ENCODE measurements at regions not wholly inside any gene's neighbourhood (a gene's known extent, or its start where the extent isn't known, plus 50 kb on each side); places are given as distances from the start of the nearest gene placed in this dataset.

DNA sequence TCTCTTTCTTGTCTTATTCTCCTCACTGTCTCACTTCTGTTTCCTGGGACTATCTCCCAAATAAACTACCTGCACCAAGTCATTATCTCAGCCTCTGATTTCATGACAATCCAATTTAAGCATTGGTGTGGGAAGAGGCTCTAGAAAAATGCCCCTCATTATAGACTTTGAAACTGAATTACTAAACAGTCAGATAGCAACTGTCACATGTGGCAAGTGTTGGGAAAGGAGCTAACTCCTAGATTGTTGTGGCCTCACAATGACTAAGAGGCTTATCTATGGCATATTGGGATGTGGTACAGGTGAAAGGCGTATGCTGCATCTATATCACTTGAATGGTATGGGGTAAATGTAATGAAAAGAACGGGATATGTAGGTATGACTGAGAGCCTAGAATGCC is 103.5 kb upstream of the CCDC54 start:
- TF ChIP-seq ZNF274 (IDR thresholded peaks at IDR 0.05; ENCODE audit: low read depth, low read length): no peak
- no peak for TF ChIP-seq SUZ12 (IDR thresholded peaks at IDR 0.05; ENCODE audit: extremely low read depth, insufficient read depth, insufficient read length)
